GM19395 (cell line): ENCODE measurements at regions not wholly inside any gene's neighbourhood (a gene's known extent, or its start where the extent isn't known, plus 50 kb on each side); places are given as distances from the start of the nearest gene placed in this dataset.
"Not testable (repeated sequence)": the region's sequence is repeated elsewhere in the genome, so short reads cannot be mapped to it uniquely, and the experiment has no call there.

Experiments
- ATAC-seq: cut with Tn5 transposase; IDR thresholded peaks from one replicate; pipeline ENCODE4 v1.9.1; 2021; ENCODE audit warnings: mild to moderate bottlenecking, moderate library complexity; ENCODE audit not compliant: unreplicated experiment

DNA sequence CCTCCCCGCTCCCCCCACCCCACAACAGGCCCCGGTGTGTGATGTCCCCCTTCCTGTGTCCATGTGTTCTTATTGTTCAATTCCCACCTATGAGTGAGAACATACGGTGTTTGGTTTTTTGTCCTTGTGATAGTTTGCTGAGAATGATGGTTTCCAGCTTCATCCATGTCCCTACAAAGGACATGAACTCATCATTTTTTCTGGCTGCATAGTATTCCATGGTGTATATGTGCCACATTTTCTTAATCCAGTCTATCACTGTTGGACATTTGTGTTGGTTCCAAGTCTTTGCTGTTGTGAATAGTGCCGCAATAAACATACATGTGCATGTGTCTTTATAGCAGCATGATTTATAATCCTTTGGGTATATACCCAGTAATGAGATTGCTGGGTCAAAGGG lies 104.3 kb downstream of the MTPN start:
- not testable (repeated sequence) for ATAC-seq

- ATAC-seq, result no peak
Measured at GRCh38 chr7:135862586-135863340, 114.2 kb upstream of the FAM180A start.

DNA sequence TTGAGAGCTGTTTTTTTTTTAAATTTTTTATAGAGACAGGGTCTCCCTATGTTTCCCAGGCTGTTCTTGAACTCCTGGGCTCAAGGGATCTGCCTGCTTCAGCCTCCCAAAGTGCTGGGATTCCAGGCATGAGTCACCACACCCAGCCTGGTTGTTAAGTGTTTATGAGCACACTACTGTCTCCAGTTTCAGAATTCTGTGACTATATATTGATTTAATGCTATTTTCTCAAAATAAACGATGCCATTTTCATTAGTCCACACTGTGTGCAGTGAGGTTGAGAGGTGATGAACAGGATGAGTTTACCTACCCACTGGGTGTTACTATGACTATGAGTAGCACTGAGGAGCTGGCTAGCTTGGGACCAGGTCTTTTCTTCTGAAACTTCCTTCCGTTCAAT lies 110.9 kb upstream of the FAM180A start:
- no peak for ATAC-seq

DNA sequence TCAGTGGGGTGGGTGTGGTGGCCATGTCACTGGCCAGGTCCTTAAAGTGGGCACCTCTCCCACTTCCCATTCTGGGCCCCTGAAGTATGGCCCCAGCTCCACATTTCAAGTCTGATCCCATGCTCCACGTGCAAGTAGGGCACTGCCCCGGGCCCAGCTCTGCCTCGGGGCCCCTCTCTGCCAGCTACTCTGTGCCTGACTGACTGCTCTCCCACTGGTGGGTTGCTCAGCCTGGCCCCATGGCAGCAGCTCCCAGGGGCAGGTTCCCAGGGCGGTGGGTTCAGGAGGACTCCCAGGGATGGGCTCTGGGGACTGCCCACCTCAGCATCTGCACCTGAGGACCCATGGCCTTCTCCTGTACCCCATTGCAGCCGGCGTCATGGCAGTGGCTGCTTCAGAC lies 110.2 kb upstream of the FAM180A start:
- no peak for ATAC-seq

DNA sequence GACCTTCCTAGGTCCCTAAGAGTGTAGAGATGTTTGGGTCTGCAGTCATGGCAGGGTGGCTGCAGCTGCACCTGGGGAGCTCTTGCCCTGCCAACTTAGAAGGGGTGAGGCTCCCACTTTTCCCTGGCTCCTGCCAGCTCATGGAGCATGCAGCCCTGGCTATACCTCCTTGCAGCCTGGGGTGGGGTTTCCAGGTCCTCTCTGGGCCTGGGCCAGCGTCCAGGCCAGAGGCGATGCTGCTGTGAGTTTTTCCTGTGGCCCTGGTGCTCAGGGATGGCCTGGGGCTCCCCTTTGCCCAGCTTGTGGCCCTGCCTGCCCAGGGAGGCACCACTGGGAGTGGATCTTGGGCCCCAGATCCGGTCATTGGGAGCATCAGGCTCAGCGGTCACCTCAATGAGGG lies 109.8 kb upstream of the FAM180A start:
- no peak for ATAC-seq

GRCh38 chr7:135857519-135858274 lies 109.1 kb upstream of the FAM180A start:
- no peak for ATAC-seq

DNA sequence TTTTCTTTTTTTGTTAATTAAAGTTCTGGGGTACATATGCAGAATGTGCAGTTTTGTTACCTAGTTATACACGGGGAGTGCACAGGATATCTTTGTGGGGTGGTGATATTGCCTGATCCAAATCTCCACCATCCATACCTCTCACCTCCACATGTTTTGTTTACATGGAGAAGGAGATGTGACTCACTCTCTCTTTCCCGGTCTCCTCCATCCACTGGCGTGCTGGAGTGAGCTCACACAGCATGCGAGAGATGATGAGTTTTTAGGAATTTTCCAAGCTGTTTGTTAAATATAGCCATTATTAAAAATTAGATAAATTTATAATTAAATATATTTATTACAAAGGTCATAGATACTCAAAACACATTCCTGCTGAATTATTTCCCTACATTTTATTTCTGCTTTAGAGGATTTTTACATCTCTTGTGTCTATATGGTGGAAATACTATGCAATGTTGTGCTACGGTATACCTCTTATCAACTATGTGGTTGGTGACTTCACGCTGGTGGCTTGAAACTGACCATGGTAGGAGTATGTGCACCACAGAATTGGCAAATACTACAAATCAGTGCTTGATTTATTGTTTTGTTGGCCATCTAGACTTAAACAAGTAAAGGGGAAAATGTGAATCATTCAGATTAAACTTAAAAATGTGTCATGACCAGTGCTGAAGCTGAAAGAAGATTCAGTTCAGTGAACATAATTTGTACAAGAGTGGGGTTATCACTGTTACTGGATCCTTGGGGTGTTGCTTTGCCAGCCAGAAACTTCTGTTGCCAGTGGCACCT lies 107.9 kb upstream of the FAM180A start:
- ATAC-seq, result no peak

DNA sequence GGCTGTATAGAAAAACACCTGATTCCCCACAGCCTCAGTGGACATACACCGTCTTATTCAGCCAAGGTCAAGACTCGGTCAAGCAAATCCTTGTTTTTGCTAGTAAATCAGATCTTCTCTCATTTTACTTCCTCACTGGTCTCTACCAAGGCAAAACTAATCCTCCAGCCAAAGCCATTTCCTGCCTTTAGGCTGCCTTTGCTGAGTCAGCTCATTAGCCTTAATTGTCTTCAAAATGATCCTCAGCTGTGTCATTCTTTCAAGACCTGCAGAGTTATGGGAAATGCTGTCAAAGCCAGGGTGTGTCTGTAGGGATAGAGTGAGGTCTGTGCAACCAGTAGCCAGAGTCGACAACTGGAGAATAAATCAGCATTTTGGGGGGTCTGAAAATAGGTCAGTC lies 107.2 kb upstream of the FAM180A start:
- no peak for ATAC-seq

DNA sequence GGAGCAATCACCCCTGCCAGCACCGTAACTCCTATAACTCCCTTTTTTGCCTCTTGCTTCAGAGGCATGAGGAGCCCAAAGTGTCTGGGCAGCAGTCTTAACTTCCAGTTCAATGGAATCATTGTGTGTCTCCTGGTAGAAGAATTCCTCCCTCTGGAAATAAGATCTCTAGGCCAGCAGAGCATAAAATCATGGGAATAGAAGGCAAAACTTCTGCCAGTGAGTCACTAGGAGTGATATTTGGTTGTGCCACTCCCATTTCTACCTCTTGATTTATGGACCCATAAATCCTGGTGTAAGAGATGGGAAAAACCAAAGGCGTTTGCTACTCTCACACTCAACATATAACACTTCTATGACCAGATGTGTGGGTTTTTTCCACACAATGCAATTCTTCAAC lies 104.9 kb upstream of the FAM180A start:
- no peak for ATAC-seq

DNA sequence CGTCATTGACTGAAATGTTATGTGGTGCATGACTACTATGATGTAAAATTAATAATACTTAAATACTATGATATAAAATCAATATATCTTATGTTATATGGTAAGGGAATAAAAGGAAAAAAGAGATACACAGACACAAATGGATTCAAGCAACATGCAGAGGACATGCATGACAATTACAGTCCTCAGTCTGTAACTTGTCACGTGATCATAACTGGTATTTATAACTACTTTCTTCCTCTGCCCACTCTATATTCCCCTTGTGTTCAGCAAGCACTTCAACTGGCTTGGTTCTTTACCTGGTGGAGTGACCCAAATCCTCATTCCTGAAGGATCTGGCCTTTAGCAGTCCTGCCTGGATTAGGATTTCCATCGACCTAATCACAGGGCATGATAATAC lies 104.4 kb upstream of the FAM180A start:
- ATAC-seq, result no peak

DNA sequence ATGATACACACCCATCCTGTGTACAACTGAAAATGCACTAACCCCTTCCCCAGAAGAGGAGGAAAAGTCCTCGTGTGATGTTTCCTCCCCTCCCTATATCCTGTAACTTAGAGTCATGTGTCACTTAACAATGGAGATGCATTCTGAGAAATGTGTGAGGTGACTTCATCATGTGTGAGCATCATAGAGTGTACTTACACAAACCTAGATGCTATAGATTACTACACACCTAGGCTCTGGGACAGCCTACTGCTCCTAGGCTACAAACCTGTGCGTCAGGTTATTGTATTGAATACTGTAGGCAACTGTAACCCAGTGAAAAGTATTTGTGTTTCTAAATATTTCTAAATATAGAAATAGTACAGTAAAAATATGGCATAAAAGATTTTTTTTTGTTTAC lies 98.6 kb upstream of the FAM180A start:
- ATAC-seq, result no peak

DNA sequence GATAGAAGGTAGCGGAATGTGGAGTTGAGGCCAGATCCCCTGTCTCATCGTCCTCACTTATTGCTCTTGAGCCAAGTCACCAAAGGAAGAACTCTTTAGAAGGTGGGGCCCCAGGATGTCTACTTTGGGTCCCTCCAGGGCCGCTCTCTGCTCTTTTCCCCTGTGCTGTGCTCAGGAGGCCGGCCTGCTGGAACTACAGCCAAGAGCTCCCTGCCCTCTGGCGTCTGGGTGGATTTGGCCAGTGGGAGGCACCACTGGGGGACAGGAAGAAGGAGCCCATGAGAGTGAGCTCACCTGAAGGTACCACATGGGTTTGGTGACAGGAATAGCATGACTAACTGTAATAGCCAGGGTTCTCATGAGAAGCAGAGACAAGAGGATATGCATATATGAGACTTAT lies 97.7 kb upstream of the FAM180A start:
- no peak for ATAC-seq

- no peak for ATAC-seq
Measured at GRCh38 chr7:135845415-135846075, 96.9 kb upstream of the FAM180A start.

DNA sequence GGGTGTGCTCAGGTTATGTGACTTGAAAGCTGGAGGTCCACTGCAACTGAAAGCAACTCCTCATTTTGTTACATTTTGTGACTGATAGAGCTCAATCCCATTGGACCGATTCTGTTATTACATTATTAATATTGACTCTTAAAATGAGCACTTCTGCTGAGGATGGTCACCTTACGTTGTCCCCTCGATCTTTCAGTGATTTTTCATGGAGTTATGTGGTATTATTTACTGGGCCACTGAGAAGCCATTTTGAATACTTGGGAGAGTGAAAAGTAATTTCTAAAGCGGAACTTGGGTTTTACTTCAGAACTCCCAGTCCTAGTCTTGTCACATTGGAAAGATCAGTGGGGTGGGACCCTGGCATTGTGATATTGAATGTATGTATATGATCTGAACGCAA lies 96.3 kb upstream of the FAM180A start:
- ATAC-seq, result no peak

- peak; percentile 95 for ATAC-seq
Measured at GRCh38 chr7:135843214-135843613, 94.6 kb upstream of the FAM180A start.

DNA sequence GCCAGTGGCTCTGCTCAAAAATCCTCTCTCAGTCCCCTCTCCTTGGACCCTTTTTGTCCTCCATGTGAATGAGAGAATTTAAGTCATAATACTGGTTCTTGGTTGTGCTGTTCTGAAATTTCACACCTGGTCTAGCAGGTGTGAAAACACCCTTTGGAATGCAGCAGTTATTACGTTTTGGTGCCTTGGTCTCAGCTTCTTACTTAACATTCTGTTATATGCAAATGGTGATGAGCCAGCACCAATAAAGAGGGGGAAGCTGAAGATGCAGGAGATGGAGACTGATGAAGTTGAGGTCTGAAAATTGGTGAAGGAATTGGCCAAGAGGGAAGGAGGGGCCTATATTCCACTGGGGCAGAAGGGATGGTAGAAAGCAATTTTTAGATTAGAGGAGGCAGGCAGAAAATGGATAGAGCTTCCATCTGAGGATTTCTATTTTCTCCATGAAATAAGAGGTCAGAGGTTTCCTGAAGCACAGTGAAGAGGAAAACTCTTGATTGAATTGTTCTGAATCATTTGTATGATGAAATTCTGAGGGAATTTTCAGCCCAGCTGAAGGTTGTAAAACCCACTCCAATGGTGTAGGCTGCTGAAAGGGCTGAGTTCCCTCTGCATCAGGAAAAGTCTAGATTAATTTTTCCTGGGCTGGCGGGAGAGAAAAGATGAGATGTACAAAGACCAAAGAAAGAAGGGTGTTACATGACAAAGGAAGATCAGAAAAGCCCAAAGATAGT lies 94.0 kb upstream of the FAM180A start:
- no peak for ATAC-seq

DNA sequence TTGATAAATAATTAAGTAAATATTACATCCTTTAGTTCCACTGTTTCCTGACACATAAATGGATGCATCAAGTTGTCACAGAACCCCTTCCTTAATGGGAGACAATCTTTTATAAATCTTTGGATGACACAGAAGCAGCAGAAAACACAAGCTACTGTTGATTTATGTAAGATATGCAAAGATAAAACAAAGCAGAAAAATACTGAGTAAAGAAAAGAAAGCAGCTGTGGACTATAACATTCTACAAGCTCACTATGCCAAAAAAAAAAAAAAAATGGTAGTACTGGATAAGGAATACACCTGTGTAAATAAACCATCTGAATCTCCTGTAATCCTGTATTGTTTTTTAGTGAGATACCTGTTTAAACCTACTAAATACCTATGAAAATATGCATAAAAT lies 92.0 kb upstream of the FAM180A start:
- no peak for ATAC-seq

DNA sequence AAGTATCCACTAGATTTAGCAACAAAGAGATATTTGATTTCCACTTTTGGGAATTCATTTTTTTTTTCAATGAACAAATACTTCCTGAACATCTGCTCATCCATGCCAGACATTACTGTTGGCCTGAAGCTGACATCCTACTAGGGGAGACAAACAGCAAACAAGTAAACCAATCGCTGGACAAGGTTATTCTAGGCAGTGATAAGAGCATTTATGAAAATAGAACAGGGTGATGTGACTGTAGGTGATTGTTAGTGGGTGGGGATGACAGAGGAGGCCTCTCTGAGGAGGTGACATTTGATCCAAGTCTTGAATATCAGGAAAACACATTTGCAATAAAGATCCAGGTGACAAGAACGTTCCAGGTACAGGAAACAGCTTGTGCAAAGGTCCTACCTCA lies 89.1 kb upstream of the FAM180A start:
- ATAC-seq, result no peak

DNA sequence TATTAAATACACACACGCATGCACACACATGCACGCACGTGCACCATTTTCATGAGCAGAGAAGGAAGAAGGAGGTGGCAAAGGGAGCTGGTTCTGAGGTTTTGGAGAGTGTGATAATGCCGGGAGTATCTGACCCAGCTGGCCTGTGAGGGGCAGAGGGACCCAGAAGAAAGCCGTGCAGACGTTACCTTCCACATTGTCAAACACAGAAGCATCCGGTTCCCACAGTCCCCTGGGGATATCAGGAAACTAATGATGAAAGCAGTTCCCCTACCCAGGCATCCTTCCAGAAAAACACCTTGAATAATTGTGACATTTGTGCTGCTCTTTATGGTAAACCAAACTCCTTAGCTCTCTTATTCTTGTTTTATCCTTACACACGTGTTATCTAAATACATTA lies 85.7 kb upstream of the FAM180A start:
- no peak for ATAC-seq

DNA sequence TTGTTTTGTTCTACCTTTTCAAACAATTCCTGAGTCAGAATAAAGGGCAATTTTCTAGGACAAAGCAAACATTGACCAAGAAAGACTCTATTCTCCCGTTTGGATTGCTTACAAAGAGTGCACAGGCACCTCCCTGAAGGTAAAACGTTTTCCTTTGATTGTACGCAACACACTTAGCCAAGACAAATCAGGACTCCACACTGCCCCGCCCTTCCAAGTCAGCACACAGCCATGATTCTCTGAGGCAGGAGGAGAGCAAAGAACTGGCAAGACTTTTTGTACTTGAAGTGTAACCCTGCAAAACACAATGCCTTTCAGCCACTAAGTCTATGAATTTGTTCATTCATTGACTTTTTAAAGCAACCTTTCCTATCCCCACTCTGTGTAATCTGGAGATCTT lies 85.0 kb upstream of the FAM180A start:
- no peak for ATAC-seq
